ENCODE measurements at regions not wholly inside any gene's neighbourhood (a gene's known extent, or its start where the extent isn't known, plus 50 kb on each side); places are given as distances from the start of the nearest gene placed in this dataset.

- no peaks in the 10 kb centered on the region for H3K4me1 ChIP-seq (ENCODE audit: control extremely low read depth in 1 of 4, control insufficient read depth in 4 of 4, insufficient read depth in 4 of 4, low read length in 3 of 4)
- no peak overlapping the region for H3K4me3 ChIP-seq (ENCODE audit: control insufficient read depth in 1 of 7, extremely low read depth in 1 of 7, insufficient read depth in 4 of 7, low read depth in 2 of 7, low read length in 6 of 7)
- no peak for DNase-seq
- H3K36me3 ChIP-seq (ENCODE audit: control insufficient read depth in 4 of 4, insufficient read depth in 4 of 4, low read length in 3 of 4), result no peaks in the 10 kb centered on the region
- 100% methylated on average over 1 of the region's 4 CpGs for WGBS (ENCODE audit: insufficient coverage)
- ChIA-PET CTCF (no interaction called here), POLR2A (no interaction called here)
- no peaks in the 10 kb centered on the region for H3K27me3 ChIP-seq (replicated peaks in 2 of 5; ENCODE audit: control insufficient read depth in 4 of 5, insufficient read depth in 5 of 5, low read length in 4 of 5)
- no peaks in the 10 kb centered on the region for H3K9me3 ChIP-seq (ENCODE audit: control extremely low read depth in 1 of 5, control insufficient read depth in 4 of 5, insufficient read depth in 2 of 5, low read depth in 1 of 5, low read length in 4 of 5)
- H3K27ac ChIP-seq (ENCODE audit: insufficient read depth in 1 of 2, low read depth in 1 of 2, low read length in 2 of 2, poor library complexity in 1 of 2, severe bottlenecking in 2 of 2), result no peak overlapping the region
These were observed 833.8 kb upstream of the PIK3C3 start for GRCh38 chr18:41121116-41121826.

- ChIA-PET POLR2A (no interaction called here), CTCF (no interaction called here)
- Histone ChIP-seq H3K36me3 (ENCODE audit: control insufficient read depth in 4 of 4, insufficient read depth in 4 of 4, low read length in 3 of 4) (no peaks in the 10 kb centered on the region), H3K9me3 (ENCODE audit: control extremely low read depth in 1 of 5, control insufficient read depth in 4 of 5, insufficient read depth in 2 of 5, low read depth in 1 of 5, low read length in 4 of 5) (no peaks in the 10 kb centered on the region), H3K27ac (ENCODE audit: insufficient read depth in 1 of 2, low read depth in 1 of 2, low read length in 2 of 2, poor library complexity in 1 of 2, severe bottlenecking in 2 of 2) (no peak overlapping the region), H3K4me1 (ENCODE audit: control extremely low read depth in 1 of 4, control insufficient read depth in 4 of 4, insufficient read depth in 4 of 4, low read length in 3 of 4) (no peaks in the 10 kb centered on the region), H3K4me3 (ENCODE audit: control insufficient read depth in 1 of 7, extremely low read depth in 1 of 7, insufficient read depth in 4 of 7, low read depth in 2 of 7, low read length in 6 of 7) (no peak overlapping the region), H3K27me3 (replicated peaks in 2 of 5; ENCODE audit: control insufficient read depth in 4 of 5, insufficient read depth in 5 of 5, low read length in 4 of 5) (no peaks in the 10 kb centered on the region)
- DNase-seq, result no peak
- WGBS (ENCODE audit: insufficient coverage), result 100% methylated on average over 1 of the region's 3 CpGs
These were observed 836.0 kb upstream of the PIK3C3 start for GRCh38 chr18:41119031-41119430.

GRCh38 chr18:41113885-41114482 is 841.0 kb upstream of the PIK3C3 start:
- Histone ChIP-seq H3K4me1 (ENCODE audit: control extremely low read depth in 1 of 4, control insufficient read depth in 4 of 4, insufficient read depth in 4 of 4, low read length in 3 of 4) (no peaks in the 10 kb centered on the region), H3K4me3 (ENCODE audit: control insufficient read depth in 1 of 7, extremely low read depth in 1 of 7, insufficient read depth in 4 of 7, low read depth in 2 of 7, low read length in 6 of 7) (no peak overlapping the region), H3K36me3 (ENCODE audit: control insufficient read depth in 4 of 4, insufficient read depth in 4 of 4, low read length in 3 of 4) (no peaks in the 10 kb centered on the region), H3K9me3 (ENCODE audit: control extremely low read depth in 1 of 5, control insufficient read depth in 4 of 5, insufficient read depth in 2 of 5, low read depth in 1 of 5, low read length in 4 of 5) (peaks cover 0 to 3% (median 0%) of the 10 kb centered on the region in 5 experiments), H3K27ac (ENCODE audit: insufficient read depth in 1 of 2, low read depth in 1 of 2, low read length in 2 of 2, poor library complexity in 1 of 2, severe bottlenecking in 2 of 2) (no peak overlapping the region), H3K27me3 (replicated peaks in 2 of 5; ENCODE audit: control insufficient read depth in 4 of 5, insufficient read depth in 5 of 5, low read length in 4 of 5) (no peaks in the 10 kb centered on the region)
- CTCF ChIA-PET, result no interaction called here
- WGBS (ENCODE audit: insufficient coverage), result no CpG with 5 or more reads among the region's 2 CpGs
- no peak for DNase-seq
- POLR2A ChIA-PET, result no interaction called here

- CTCF ChIA-PET, result no interaction called here
These were observed 855.6 kb upstream of the PIK3C3 start for GRCh38 chr18:41099451-41099850.

GRCh38 chr18:41096504-41096903 is 858.5 kb upstream of the PIK3C3 start:
- no peaks in the 10 kb centered on the region for H3K36me3 ChIP-seq (ENCODE audit: control insufficient read depth in 4 of 4, insufficient read depth in 4 of 4, low read length in 3 of 4)
- H3K27ac ChIP-seq (ENCODE audit: insufficient read depth in 1 of 2, low read depth in 1 of 2, low read length in 2 of 2, poor library complexity in 1 of 2, severe bottlenecking in 2 of 2), result no peak overlapping the region
- ChIA-PET POLR2A (no interaction called here), CTCF (no interaction called here)
- WGBS (ENCODE audit: insufficient coverage), result no CpG with 5 or more reads among the region's 5 CpGs
- no peak for DNase-seq
- no peaks in the 10 kb centered on the region for H3K9me3 ChIP-seq (ENCODE audit: control extremely low read depth in 1 of 5, control insufficient read depth in 4 of 5, insufficient read depth in 2 of 5, low read depth in 1 of 5, low read length in 4 of 5)
- H3K27me3 ChIP-seq (replicated peaks in 2 of 5; ENCODE audit: control insufficient read depth in 4 of 5, insufficient read depth in 5 of 5, low read length in 4 of 5), result no peaks in the 10 kb centered on the region
- no peak overlapping the region for H3K4me3 ChIP-seq (ENCODE audit: control insufficient read depth in 1 of 7, extremely low read depth in 1 of 7, insufficient read depth in 4 of 7, low read depth in 2 of 7, low read length in 6 of 7)
- H3K4me1 ChIP-seq (ENCODE audit: control extremely low read depth in 1 of 4, control insufficient read depth in 4 of 4, insufficient read depth in 4 of 4, low read length in 3 of 4), result no peaks in the 10 kb centered on the region

More at GRCh38 chr18:41099451-41099850, 855.6 kb upstream of the PIK3C3 start:
- H3K4me3 ChIP-seq (ENCODE audit: control insufficient read depth in 1 of 7, extremely low read depth in 1 of 7, insufficient read depth in 4 of 7, low read depth in 2 of 7, low read length in 6 of 7), result no peak overlapping the region
- H3K9me3 ChIP-seq (ENCODE audit: control extremely low read depth in 1 of 5, control insufficient read depth in 4 of 5, insufficient read depth in 2 of 5, low read depth in 1 of 5, low read length in 4 of 5), result peaks cover 0 to 3% (median 0%) of the 10 kb centered on the region in 5 experiments
- no peaks in the 10 kb centered on the region for H3K4me1 ChIP-seq (ENCODE audit: control extremely low read depth in 1 of 4, control insufficient read depth in 4 of 4, insufficient read depth in 4 of 4, low read length in 3 of 4)
- H3K36me3 ChIP-seq (ENCODE audit: control insufficient read depth in 4 of 4, insufficient read depth in 4 of 4, low read length in 3 of 4), result no peaks in the 10 kb centered on the region
- H3K27ac ChIP-seq (ENCODE audit: insufficient read depth in 1 of 2, low read depth in 1 of 2, low read length in 2 of 2, poor library complexity in 1 of 2, severe bottlenecking in 2 of 2), result no peak overlapping the region
- no peaks in the 10 kb centered on the region for H3K27me3 ChIP-seq (replicated peaks in 2 of 5; ENCODE audit: control insufficient read depth in 4 of 5, insufficient read depth in 5 of 5, low read length in 4 of 5)
- DNase-seq, result no peak
- POLR2A ChIA-PET, result no interaction called here

- Histone ChIP-seq H3K4me1 (ENCODE audit: control extremely low read depth in 1 of 4, control insufficient read depth in 4 of 4, insufficient read depth in 4 of 4, low read length in 3 of 4) (no peaks in the 10 kb centered on the region), H3K27ac (ENCODE audit: insufficient read depth in 1 of 2, low read depth in 1 of 2, low read length in 2 of 2, poor library complexity in 1 of 2, severe bottlenecking in 2 of 2) (no peak overlapping the region), H3K27me3 (replicated peaks in 2 of 5; ENCODE audit: control insufficient read depth in 4 of 5, insufficient read depth in 5 of 5, low read length in 4 of 5) (no peaks in the 10 kb centered on the region), H3K9me3 (ENCODE audit: control extremely low read depth in 1 of 5, control insufficient read depth in 4 of 5, insufficient read depth in 2 of 5, low read depth in 1 of 5, low read length in 4 of 5) (no peaks in the 10 kb centered on the region), H3K4me3 (ENCODE audit: control insufficient read depth in 1 of 7, extremely low read depth in 1 of 7, insufficient read depth in 4 of 7, low read depth in 2 of 7, low read length in 6 of 7) (no peak overlapping the region), H3K36me3 (ENCODE audit: control insufficient read depth in 4 of 4, insufficient read depth in 4 of 4, low read length in 3 of 4) (no peaks in the 10 kb centered on the region)
- WGBS (ENCODE audit: insufficient coverage), result 100% methylated on average over 1 of the region's 2 CpGs
- ChIA-PET POLR2A (no interaction called here), CTCF (no interaction called here)
- no peak for DNase-seq
These were observed 878.0 kb upstream of the PIK3C3 start for GRCh38 chr18:41077076-41077475.

- ChIA-PET CTCF (no interaction called here), POLR2A (no interaction called here)
- H3K4me1 ChIP-seq (ENCODE audit: control extremely low read depth in 1 of 4, control insufficient read depth in 4 of 4, insufficient read depth in 4 of 4, low read length in 3 of 4), result no peaks in the 10 kb centered on the region
- WGBS (ENCODE audit: insufficient coverage), result 100% methylated on average over 1 of the region's 1 CpG
- no peak overlapping the region for H3K27ac ChIP-seq (ENCODE audit: insufficient read depth in 1 of 2, low read depth in 1 of 2, low read length in 2 of 2, poor library complexity in 1 of 2, severe bottlenecking in 2 of 2)
- peaks cover 0 to 1% (median 0%) of the 10 kb centered on the region in 5 experiments for H3K9me3 ChIP-seq (ENCODE audit: control extremely low read depth in 1 of 5, control insufficient read depth in 4 of 5, insufficient read depth in 2 of 5, low read depth in 1 of 5, low read length in 4 of 5)
- DNase-seq, result no peak
- no peaks in the 10 kb centered on the region for H3K27me3 ChIP-seq (replicated peaks in 2 of 5; ENCODE audit: control insufficient read depth in 4 of 5, insufficient read depth in 5 of 5, low read length in 4 of 5)
- H3K36me3 ChIP-seq (ENCODE audit: control insufficient read depth in 4 of 4, insufficient read depth in 4 of 4, low read length in 3 of 4), result no peaks in the 10 kb centered on the region
- no peak overlapping the region for H3K4me3 ChIP-seq (ENCODE audit: control insufficient read depth in 1 of 7, extremely low read depth in 1 of 7, insufficient read depth in 4 of 7, low read depth in 2 of 7, low read length in 6 of 7)
These were observed 879.8 kb upstream of the PIK3C3 start for GRCh38 chr18:41075212-41075611.
